CD4-positive, alpha-beta T cell treated with Interleukin-6 for 4 hours (primary cell): ENCODE measurements at regions not wholly inside any gene's neighbourhood (a gene's known extent, or its start where the extent isn't known, plus 50 kb on each side); places are given as distances from the start of the nearest gene placed in this dataset.

Source experiments
- DNase-seq: peaks from one replicate; pipeline ENCODE4 v3.0.0-alpha.2; 2020; ENCODE audit warnings: mixed read lengths

GRCh38 chr3:115547207-115547606 is 76.1 kb upstream of the GAP43 start:
- DNase-seq, result no peak

DNA sequence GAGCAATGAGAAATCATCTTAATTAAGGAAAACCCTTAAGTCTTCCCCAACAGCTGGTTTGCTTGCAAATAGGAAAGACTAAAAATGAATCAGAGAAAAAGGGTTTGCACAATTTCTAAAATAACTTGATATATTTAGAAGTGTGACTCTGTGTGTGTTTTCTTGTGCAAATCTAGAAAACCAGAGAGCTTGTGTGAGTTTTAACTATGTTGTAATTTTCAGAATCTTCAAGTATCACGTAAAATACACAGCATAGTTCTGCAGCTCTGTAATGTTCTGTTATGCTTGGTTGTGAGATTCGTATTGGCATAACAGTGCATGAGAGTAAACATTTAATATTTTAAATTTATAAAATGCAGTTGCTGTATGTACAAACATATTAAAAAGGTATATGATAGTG is 74.7 kb upstream of the GAP43 start:
- no peak for DNase-seq

DNA sequence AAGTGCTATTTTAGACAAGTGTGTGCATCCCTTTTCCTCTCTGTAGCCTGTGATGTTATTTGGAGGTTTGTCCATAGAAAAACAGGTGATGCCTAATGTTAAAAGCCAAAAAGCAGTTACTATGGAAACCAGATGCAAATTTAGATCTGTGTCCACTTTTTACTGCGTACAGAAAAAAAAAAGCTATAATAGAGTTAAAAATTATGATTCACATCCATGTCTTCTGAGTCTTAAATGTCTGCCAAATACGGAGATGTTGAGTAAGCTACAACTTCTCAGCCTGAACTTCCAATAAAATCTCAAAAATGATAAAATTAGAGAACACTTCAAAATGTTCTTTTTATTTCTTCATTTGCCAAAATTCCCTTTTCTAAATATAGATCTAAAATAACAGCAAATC is 74.2 kb upstream of the GAP43 start:
- no peak for DNase-seq

- no peak for DNase-seq
Measured at GRCh38 chr3:115550285-115550761, 73.0 kb upstream of the GAP43 start.

GRCh38 chr3:115551016-115551415 is 72.3 kb upstream of the GAP43 start:
- no peak for DNase-seq

DNA sequence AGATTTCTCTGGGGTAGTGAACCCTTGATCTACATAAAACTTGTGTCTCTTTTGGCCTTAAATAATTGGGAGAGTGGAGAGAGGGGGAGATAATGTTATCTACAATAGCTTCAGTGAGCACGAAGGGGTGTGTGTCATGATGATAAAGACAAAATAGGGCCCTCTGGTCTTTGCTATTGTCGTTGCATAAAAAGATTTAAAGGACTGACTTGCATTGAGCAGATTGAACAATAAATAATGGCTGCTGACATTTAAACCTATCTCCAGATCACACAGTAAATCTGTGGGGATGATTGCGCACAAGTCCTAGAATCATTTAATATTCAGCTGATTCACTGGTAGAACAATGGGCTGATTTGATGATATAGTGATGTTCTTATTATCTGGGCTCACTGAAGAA is 71.3 kb upstream of the GAP43 start:
- no peak for DNase-seq

GRCh38 chr3:115553796-115554486 is 69.4 kb upstream of the GAP43 start:
- DNase-seq, result no peak

GRCh38 chr3:115554487-115554807 is 68.9 kb upstream of the GAP43 start:
- no peak for DNase-seq

- DNase-seq, result no peak
Measured at GRCh38 chr3:115562636-115563267, 60.6 kb upstream of the GAP43 start.

DNA sequence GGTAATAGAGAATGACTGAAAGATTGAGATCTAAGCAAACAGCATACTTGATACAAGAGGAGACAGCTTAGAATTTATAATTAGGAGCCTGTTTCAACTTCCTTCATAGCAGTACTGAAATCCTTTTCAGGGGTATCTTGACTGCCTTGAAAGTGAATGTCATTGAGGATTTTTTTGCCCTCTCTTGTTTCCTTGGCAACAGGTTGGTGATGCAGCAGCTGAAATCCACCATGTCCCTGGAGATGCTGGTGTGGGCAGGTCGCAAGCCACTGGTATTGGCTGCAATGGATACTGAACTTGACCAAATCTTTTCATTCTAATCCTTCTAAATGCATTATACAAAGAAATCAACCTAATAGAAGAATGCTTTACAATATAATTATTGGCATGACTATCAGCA is 59.3 kb upstream of the GAP43 start:
- no peak for DNase-seq

DNA sequence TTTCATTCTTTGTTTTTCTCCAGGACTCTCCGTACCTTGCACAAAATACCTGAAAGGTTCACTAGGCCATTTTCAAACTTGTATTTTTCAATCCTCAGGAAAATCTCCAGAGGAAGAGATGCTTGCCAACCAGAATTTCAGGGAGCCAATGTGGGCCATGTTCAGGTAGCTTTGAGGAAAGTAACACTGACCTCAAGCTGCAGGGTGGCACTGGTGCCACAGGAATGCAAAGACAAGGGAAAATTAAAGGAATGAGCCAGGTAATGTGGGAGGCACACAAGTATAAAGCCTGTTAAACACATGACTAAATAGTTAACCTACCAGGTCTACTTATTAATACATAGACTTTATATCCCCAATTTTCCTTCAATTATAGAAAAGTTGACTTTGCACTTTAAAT is 51.9 kb upstream of the GAP43 start:
- no peak for DNase-seq
